SH-SY5Y (cell line): ENCODE measurements at regions not wholly inside any gene's neighbourhood (a gene's known extent, or its start where the extent isn't known, plus 50 kb on each side); places are given as distances from the start of the nearest gene placed in this dataset.

ENCODE experiments used
- GATA2 ChIP-seq: IDR thresholded peaks from 2 replicates; pipeline ENCODE4 v1.6.1; 2011; ENCODE audit warnings: mild to moderate bottlenecking, low read depth, low read length
- GATA3 ChIP-seq: IDR thresholded peaks from 2 replicates; pipeline ENCODE4 v1.6.1; 2011; ENCODE audit warnings: low read depth, mild to moderate bottlenecking, low read length, moderate library complexity

- TF ChIP-seq GATA2 (no peak), GATA3 (no peak)
Observed at GRCh38 chrX:20641954-20642353, 375.2 kb upstream of the RPS6KA3 start.

GRCh38 chrX:20639115-20639514 is 372.4 kb upstream of the RPS6KA3 start:
- TF ChIP-seq GATA3: no peak

GRCh38 chrX:20637351-20637750 is 370.6 kb upstream of the RPS6KA3 start:
- TF ChIP-seq GATA2: no peak
- no peak for TF ChIP-seq GATA3

- no peak for TF ChIP-seq GATA3
- TF ChIP-seq GATA2: no peak
Observed at GRCh38 chrX:20633451-20633850, 366.7 kb upstream of the RPS6KA3 start.

DNA sequence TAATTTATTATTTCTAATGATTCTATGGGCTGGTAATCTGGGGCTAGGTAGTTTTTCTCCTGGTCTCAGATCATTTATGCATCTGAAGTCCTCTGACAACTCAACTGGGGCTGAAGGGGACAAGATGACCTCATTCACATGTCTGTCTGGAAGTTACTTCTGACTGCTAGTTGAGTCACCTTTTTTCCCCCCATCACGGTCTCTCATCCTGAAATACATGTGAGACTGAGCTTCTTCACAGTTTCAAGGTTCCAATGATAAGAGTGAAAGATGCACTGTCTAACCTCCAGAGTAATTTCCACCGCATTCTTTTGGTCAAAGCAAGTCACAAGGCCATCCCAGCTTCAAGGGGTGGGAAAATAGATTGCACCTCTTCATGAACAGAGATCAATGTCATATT is 356.7 kb upstream of the RPS6KA3 start:
- TF ChIP-seq GATA3 (no peak), GATA2 (no peak)

- no peak for TF ChIP-seq GATA2
- TF ChIP-seq GATA3: no peak
Observed at GRCh38 chrX:20620306-20620705, 353.6 kb upstream of the RPS6KA3 start.

GRCh38 chrX:20609916-20610415 is 343.3 kb upstream of the RPS6KA3 start:
- TF ChIP-seq GATA3: no peak
- TF ChIP-seq GATA2: no peak

DNA sequence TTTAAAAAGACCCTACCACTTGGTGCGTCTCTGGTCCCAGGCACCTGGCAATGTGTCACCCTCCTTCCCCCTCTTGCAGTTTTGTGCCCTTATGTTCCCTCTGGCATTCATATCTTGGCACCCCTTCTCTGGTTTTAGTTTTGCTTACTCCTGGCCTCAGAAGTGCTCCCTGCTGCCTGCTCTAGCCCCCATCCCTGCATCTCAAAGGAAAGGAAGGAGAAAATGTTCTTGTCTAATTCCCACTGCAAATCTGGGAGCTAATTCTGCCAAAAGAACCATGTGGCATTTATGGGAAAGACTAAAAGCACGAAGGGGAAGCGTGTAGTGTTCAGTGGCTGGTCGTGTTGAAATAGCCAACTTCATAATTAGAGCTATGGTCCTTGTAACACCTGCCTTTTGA is 340.1 kb upstream of the RPS6KA3 start:
- no peak for TF ChIP-seq GATA3

DNA sequence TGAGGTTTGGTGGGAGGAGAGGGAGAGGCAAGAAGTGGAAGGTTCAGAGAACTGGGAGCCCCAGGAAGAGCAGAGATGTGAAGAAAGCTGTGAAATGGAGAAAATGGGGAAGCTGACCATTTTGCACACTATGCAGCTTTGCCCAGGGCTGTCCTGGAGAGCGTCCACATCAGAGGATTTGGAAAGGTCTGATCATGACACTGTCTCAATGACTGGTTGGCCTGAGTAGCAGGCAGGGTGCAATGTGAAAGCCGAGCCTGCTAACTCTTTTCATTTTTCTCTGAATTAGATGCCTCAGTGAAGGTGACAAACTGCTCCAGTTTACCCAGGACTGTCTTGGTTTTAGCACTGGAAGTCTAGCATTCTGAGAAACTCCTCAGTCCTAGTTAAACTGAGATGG is 330.1 kb upstream of the RPS6KA3 start:
- TF ChIP-seq GATA3: no peak

DNA sequence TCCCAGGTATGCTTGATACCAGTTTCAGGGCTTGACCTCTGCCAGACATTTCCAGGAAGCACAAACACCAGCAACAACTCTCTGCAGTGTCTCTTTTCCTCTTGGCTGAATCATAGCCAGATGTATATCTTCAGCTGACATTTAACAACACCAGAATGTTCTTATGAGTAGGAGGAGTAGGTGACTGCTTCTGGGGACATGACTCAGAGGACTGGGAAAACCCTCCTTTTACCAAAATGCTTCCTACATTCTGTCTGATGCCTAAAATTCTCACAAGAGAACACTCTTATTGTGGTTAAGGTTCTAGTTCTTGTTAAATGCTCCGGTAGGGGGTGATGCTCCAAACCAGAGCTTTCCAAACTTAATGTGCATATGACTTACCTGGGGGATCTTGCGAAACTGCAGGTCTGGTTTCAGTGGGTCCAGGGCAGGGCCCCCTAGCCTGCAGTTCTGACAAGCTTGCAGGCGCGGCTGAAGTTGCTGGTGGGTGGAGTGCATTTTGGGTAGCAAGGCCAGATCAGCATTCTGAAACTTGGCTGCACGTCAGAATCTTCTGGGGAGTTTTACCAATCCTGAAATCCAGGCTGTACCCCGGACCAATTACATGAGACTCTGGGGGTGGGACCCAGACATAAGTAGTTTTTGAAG is 329.3 kb upstream of the RPS6KA3 start:
- TF ChIP-seq GATA3 (no peak), GATA2 (no peak)

DNA sequence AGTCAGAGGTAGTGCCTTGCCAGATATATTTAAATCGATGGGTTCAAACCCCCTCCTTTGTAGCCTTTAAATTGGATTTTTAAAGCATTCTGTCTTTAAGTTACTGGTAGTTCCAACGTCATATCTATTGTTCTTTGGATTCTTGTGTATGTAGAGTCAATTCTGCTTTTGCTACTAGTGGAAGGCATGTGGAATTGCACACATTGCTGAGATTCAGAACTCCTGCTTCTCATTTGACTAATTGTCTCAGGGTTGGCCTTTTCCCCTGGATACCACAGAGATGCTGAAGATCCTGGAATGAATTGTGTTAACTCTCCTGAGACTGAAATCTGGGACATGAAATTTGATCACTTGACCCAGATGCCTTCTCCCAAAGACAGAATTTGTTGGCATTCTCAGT is 328.3 kb upstream of the RPS6KA3 start:
- TF ChIP-seq GATA3: no peak

DNA sequence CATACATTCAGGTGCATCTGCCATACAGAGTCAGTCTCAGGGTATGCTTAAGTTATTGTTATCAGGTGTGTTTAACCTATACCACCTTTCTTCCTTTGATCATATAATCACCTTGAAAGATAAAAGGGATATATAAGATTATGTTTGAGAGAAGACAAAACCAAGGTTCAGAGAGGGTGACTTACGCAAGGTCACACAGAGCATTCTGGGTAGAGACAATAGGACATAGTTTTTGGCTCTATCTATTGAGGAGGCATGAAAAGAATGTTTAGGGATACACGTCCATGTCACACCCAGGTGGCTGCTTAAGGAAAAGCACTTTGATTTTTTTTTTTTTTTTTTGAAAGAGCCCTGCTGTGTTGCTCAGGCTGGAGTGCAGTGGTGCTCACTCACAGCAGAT is 327.1 kb upstream of the RPS6KA3 start:
- TF ChIP-seq GATA3: no peak
- TF ChIP-seq GATA2: no peak

DNA sequence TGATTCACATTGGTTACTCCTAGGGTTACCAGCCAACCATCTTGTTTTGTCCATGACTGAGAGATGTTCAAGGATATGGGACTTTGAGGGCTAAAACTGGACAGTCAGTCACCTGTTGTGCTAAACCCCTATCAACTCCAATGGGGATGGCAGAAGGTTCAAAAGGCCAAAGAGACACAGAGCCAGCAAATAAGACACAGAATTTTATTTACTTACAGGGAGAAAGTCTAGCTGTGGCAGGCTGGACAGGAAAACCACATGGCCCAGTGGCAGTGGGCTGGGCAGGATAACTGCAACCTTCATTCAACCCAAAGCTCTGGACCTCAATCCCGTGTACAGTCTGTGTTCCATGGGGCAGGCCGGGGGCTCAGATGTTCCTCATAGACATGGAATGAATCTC is 326.7 kb upstream of the RPS6KA3 start:
- TF ChIP-seq GATA3 (no peak), GATA2 (no peak)

DNA sequence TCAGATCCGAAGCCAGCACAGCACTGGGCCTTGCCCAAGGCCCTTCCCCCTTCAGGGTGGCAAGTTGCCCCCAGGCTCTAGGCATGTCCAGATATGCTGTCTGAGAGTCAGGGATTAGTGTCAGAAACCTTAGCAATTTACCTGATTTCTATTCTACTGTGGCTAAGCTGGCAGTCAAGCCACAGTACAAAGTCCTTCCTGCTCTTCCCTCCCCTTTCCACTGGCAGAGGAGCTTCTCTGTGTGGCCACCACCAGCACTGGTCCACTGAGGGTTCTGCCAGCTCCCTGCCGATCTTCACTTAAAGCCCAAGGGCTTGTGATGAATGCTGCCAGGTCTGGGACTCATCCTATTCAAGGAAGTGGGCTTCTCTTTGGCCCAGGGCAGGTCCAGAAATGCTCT is 324.5 kb upstream of the RPS6KA3 start:
- TF ChIP-seq GATA3 (no peak), GATA2 (no peak)

DNA sequence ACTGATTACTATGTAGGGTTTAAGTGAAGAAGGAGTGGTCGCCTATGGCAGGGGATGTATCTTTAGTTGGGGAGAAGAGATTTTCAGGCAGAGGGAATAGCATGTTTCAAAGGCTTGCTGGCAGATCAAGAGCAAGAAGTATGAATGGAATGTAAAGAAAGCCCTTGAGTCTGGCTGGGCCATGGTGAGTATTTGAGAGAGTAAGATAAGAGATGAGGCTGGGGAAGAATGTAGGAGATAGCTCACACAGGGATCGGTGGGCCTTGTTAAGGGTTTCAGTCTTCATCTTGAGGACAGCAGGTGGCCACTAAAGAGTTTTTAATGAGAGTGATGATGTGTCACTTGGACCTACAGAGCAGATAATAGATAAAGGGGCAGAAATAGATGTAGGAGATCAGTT is 319.1 kb upstream of the RPS6KA3 start:
- TF ChIP-seq GATA3 (no peak), GATA2 (no peak)

DNA sequence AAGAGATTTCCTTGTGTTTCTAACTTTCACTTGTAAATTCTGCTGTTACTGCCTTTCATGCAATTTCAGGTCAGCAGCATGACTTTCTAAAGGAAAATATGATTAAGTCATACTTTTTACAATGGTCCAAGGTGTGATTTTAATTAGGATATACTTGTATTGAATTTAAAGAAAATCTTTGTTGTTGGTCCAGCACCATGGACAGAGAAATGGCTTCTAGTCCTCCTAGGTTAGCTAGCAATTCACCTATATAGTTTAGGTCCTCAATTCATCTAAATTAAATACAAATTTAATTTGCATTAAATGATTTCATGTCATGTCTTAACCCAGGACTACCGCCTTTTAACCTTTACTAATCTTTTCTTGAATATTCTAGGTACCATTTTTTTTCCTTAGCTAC is 304.9 kb upstream of the RPS6KA3 start:
- TF ChIP-seq GATA3 (no peak), GATA2 (no peak)
